ENCODE measurements at regions not wholly inside any gene's neighbourhood (a gene's known extent, or its start where the extent isn't known, plus 50 kb on each side); places are given as distances from the start of the nearest gene placed in this dataset.
"Not testable (repeated sequence)": the region's sequence is repeated elsewhere in the genome, so short reads cannot be mapped to it uniquely, and the experiment has no call there.

GRCh38 chrY:6685783-6686389 is 224.6 kb upstream of the TBL1Y start:
- DNase-seq, H3K4me1 Mint-ChIP-seq, H3K27ac Mint-ChIP-seq, H3K9me3 Mint-ChIP-seq, H3K4me3 Mint-ChIP-seq, H3K27me3 Mint-ChIP-seq: not testable (repeated sequence)
- peak; percentile 70 for ATAC-seq

- not testable (repeated sequence) for H3K4me3 Mint-ChIP-seq, H3K4me1 Mint-ChIP-seq
- ATAC-seq = peak; percentile 64
These were observed 208.8 kb upstream of the TBL1Y start for GRCh38 chrY:6701558-6702161.

GRCh38 chrY:6721443-6721842 is 189.1 kb upstream of the TBL1Y start:
- DNase-seq, ATAC-seq, H3K9me3 Mint-ChIP-seq, H3K4me1 Mint-ChIP-seq, H3K4me3 Mint-ChIP-seq, H3K27me3 Mint-ChIP-seq: not testable (repeated sequence)
- H3K27ac Mint-ChIP-seq = peak overlapping the region in 1 of 2 donors; percentile 37

More at GRCh38 chrY:6701558-6702161, 208.8 kb upstream of the TBL1Y start:
- H3K27me3 Mint-ChIP-seq, DNase-seq, H3K9me3 Mint-ChIP-seq, H3K27ac Mint-ChIP-seq: not testable (repeated sequence)

DNA sequence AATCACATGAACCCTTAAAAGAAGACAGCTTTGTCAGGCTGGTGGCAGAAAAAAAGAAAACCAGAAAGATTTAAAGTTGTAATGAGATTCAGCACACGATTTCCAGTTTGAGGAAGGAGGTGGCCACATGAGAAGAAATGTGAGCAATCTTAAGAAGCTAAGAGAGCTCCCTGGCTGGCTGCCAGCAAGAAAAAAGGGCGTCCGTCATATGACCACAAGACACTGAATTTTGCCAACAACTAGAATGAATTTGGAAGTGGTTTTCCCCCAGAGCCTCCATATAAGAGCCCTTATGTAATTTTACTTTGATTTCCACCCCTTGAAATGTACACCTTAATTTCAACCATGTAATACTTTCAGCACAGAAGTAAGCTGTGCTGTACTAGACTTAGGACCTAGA is 163.3 kb upstream of the TBL1Y start:
- DNase-seq, ATAC-seq, H3K27me3 Mint-ChIP-seq, H3K27ac Mint-ChIP-seq, H3K4me1 Mint-ChIP-seq, H3K4me3 Mint-ChIP-seq: not testable (repeated sequence)
- peaks cover 15% of the 10 kb centered on the region in 2 donors for H3K9me3 Mint-ChIP-seq

DNA sequence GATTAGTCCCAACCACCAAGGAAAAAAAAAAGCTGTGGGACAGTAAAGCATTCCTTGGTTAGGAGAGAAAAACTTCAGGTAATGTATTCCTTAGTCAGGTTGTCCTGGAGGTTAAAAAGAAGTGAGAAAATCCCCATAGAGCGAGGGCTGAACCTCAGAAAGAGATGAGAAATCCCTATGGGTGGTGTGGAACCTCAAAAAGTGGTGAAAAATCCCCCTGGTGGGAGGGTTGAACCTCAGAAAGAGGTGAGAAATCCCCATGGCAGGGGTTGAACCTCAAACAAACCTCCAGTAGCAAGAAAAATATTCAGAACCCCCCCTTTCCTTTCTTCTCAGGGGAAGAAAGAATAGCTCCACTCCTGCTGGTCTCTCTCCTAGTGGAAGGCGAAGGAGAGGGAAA is 128.2 kb upstream of the TBL1Y start:
- Mint-ChIP-seq H3K4me3 (no peak overlapping the region), H3K4me1 (no peaks in the 10 kb centered on the region), H3K9me3 (peaks cover 0 to 4% of the 10 kb centered on the region in 2 donors), H3K27ac (no peak overlapping the region), H3K27me3 (peaks cover 7% of the 10 kb centered on the region)
- DNase-seq = no peak
- no peak for ATAC-seq

DNA sequence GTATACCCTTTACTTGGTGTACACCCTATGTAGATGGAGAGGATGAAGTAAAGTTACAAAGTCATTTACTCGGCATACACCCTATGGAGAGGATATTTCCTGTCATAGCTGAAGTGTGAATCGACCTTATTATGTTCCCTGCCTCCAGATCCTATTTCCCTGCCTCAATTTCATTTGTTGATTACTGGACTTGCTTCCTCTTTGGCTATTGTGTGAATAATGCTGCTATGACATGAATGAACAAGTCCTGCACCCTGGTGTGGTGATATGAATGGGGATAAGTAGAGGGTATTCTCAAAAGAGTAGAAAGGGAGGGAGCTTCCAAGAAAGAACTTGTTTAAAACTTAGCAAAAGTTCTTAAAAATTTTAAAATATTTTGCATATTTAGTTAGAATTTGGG is 123.5 kb upstream of the TBL1Y start:
- Mint-ChIP-seq H3K4me1 (no peaks in the 10 kb centered on the region), H3K27me3 (peaks cover 12% of the 10 kb centered on the region), H3K27ac (no peak overlapping the region), H3K9me3 (peaks cover 0 to 15% of the 10 kb centered on the region in 2 donors), H3K4me3 (no peak overlapping the region)
- ATAC-seq (no peak), DNase-seq (no peak)

DNA sequence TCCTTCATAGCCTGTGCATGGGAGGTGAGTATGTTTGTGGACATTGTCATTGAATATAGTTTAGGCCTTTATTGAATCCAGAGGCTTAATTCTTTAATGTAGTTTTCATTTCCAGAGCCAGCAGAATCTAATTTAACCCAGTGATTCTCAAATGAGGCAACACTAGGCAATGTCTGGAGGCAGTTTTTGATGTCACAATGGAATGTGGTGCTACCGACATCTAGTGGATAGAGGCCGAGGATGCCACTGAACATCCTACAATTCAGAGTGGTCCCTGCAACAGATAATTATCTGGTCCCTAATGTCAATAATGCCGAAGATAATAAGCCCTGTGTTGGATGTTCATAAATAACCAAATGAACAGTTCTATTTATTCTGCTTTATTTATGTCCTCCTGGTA is 98.9 kb upstream of the TBL1Y start:
- ATAC-seq (no peak), DNase-seq (no peak)
- Mint-ChIP-seq H3K4me1 (no peaks in the 10 kb centered on the region), H3K27ac (peak overlapping the region in 1 of 2 donors; percentile 19), H3K27me3 (no peaks in the 10 kb centered on the region), H3K4me3 (no peak overlapping the region), H3K9me3 (peaks cover 7% of the 10 kb centered on the region in 2 donors)

Measured in stimulated activated naive CD8-positive, alpha-beta T cell treated with anti-CD3 and anti-CD28 coated beads, Interleukin-15, amount 100 ng/mL, for 72 hours (primary cell).